ENCODE measurements at regions not wholly inside any gene's neighbourhood (a gene's known extent, or its start where the extent isn't known, plus 50 kb on each side); places are given as distances from the start of the nearest gene placed in this dataset.

GRCh38 chr6:81226957-81227356 is 525.5 kb downstream of the TENT5A start:
- Histone ChIP-seq H3K18ac (ENCODE audit: extremely low read depth, low read length) (no peak overlapping the region), H3K4me1 (replicated peaks in 1 of 4; ENCODE audit: control insufficient read depth in 3 of 4, insufficient read depth in 4 of 4, low read length in 3 of 4) (no peaks in the 10 kb centered on the region), H3K14ac (ENCODE audit: insufficient read length) (no peak overlapping the region), H3K56ac (replicated peaks; ENCODE audit: insufficient read length, low read depth, low read length) (no peak overlapping the region), H3K27me3 (replicated peaks in 1 of 4; ENCODE audit: control insufficient read depth in 3 of 4, extremely low read depth in 1 of 4, insufficient read depth in 3 of 4, low read length in 3 of 4) (no peaks in the 10 kb centered on the region), H4K8ac (ENCODE audit: extremely low read depth, insufficient read depth, low read length) (no peak overlapping the region), H2BK120ac (replicated peaks; ENCODE audit: low read depth, low read length) (no peak overlapping the region), H3K79me2 (ENCODE audit: control insufficient read depth in 1 of 2, insufficient read depth in 2 of 2, low read length in 2 of 2) (no peaks in the 10 kb centered on the region), H3K4ac (replicated peaks; ENCODE audit: insufficient read length, low read depth, low read length) (no peak overlapping the region), H3K23ac (ENCODE audit: insufficient read length) (no peak overlapping the region), H2BK12ac (ENCODE audit: low read depth, low read length) (no peak overlapping the region), H3K9ac (replicated peaks in 1 of 4; ENCODE audit: extremely low read depth in 1 of 4, low read depth in 3 of 4, low read length in 3 of 4) (no peak overlapping the region), H3K4me2 (ENCODE audit: insufficient read depth in 1 of 2, low read depth in 2 of 2, low read length in 2 of 2) (no peak overlapping the region), H2BK20ac (ENCODE audit: low read length) (no peak overlapping the region), H4K91ac (replicated peaks; ENCODE audit: insufficient read length, low read length) (no peak overlapping the region), H4K20me1 (replicated peaks in 1 of 2; ENCODE audit: control insufficient read depth in 1 of 2, insufficient read depth in 2 of 2, low read length in 2 of 2) (no peaks in the 10 kb centered on the region), H3K27ac (ENCODE audit: low read depth, low read length) (no peak overlapping the region), H3K4me3 (ENCODE audit: extremely low read depth in 1 of 4, insufficient read depth in 2 of 4, low read depth in 3 of 4, low read length in 4 of 4) (no peak overlapping the region), H2AK5ac (ENCODE audit: low read depth, low read length) (no peak overlapping the region), H2BK15ac (ENCODE audit: low read length) (no peak overlapping the region), H3K9me3 (ENCODE audit: insufficient read depth in 2 of 2, low read depth in 1 of 2, low read length in 1 of 2) (no peaks in the 10 kb centered on the region), H4K5ac (ENCODE audit: insufficient read length, low read depth, low read length) (no peak overlapping the region), H2BK5ac (ENCODE audit: low read depth, low read length) (no peak overlapping the region), H3K23me2 (ENCODE audit: low read depth, low read length) (no peaks in the 10 kb centered on the region), H2AFZ (ENCODE audit: low read length) (no peak overlapping the region), H3K36me3 (ENCODE audit: control insufficient read depth in 2 of 4, insufficient read depth in 4 of 4, low read length in 3 of 4) (no peaks in the 10 kb centered on the region), H3K79me1 (ENCODE audit: low read depth, low read length) (no peaks in the 10 kb centered on the region)
- POLR2A ChIA-PET (ENCODE audit: partially characterized antibody), result no interaction called here
- 100% methylated on average over 1 of the region's 1 CpG; no CpG with 5 or more reads in 1 of the 2 experiments for WGBS, 2 experiments (ENCODE audit: extremely low coverage in 1 of 2, insufficient coverage in 1 of 2, insufficient read length in 1 of 2, insufficient replicate concordance in 2 of 2, low coverage in 1 of 2, low lambda C conversion rate in 2 of 2, missing lambda C conversion rate in 1 of 2)
- DNase-seq (ENCODE audit: low read depth in 1 of 2, low spot score in 2 of 2), result no peak
- no peak for FAIRE-seq
- no peak for TF ChIP-seq SP2 (IDR thresholded peaks at IDR 0.05; ENCODE audit: low read length)
- no peak for TF ChIP-seq TCF12 (IDR thresholded peaks at IDR 0.05; ENCODE audit: low read depth, low read length)
- CTCF ChIA-PET (ENCODE audit: partially characterized antibody), result no interaction called here

Measured in H1 (cell line).